Motor neuron (in vitro differentiated cells): ENCODE measurements at regions not wholly inside any gene's neighbourhood (a gene's known extent, or its start where the extent isn't known, plus 50 kb on each side); places are given as distances from the start of the nearest gene placed in this dataset.
A peak's percentile ranks its signal among the peaks of the same experiment; 100 is the strongest.

Experiments used
- ATAC-seq, 8 experiments: fragments of 200-7000 bp; cut with Tn5 transposase; replicated peaks in 6 of 8; 2 replicates each; pipeline ENCODE4 v1.8.0; 2021; ENCODE audit warnings: mild to moderate bottlenecking in 8 of 8, moderate library complexity in 8 of 8
- H3K27ac ChIP-seq, 2 donors: fragments of 250-450 bp; sonication (Bioruptor Pico); 2 replicates each; pipeline ENCODE4 v1.9.0; 2021; ENCODE audit warnings: antibody characterized with exemption in 2 of 2, mild to moderate bottlenecking in 2 of 2, moderate library complexity in 1 of 2
- H3K4me1 ChIP-seq, 2 donors: fragments of 250-450 bp; sonication (Bioruptor Pico); replicated peaks in 1 of 2; 2 replicates each; pipeline ENCODE4 v1.6.1; 2021; ENCODE audit warnings: antibody characterized with exemption in 2 of 2, mild to moderate bottlenecking in 2 of 2, moderate library complexity in 1 of 2
- H3K4me3 ChIP-seq, 5 donors: fragments of 250-450 bp; sonication (Bioruptor Pico); 2 replicates each; pipeline ENCODE4 v1.9.0; 2021; ENCODE audit warnings: antibody characterized with exemption in 5 of 5, mild to moderate bottlenecking in 5 of 5, moderate library complexity in 4 of 5
- WGBS, 10 experiments: fragments of 450-650 bp; shearing (Covaris generic); methylation state at CpG; one replicate each; pipeline ENCODE4 v1.0.0; 2022; 5-methylcytosine and 5-hydroxymethylcytosine counted together
- in situ Hi-C, 9 experiments: fragments of 400-800 bp; cut with MboI; loops; one replicate each; pipeline ENCODE4 v1.15.0; 2021; ENCODE audit warnings: low sequenced_read_pairs in 9 of 9, low pct_unique_long_range_greater_than_20kb in 2 of 9; ENCODE audit not compliant: unreplicated experiment in 9 of 9

- ATAC-seq, result no peak
- WGBS, 10 experiments, result 0 to 100% (median 38%) methylated on average over 1 to 2 of the region's 2 CpGs; no CpG with 5 or more reads in 2 of the 10 experiments
- Histone ChIP-seq H3K4me3 (no peak overlapping the region), H3K4me1 (no peaks in the 10 kb centered on the region), H3K27ac (no peak overlapping the region)
- in situ Hi-C loops, result no loop called here
Measured at GRCh38 chr10:111887266-111887665, 296.3 kb downstream of the GPAM start.

- WGBS, 10 experiments, result 0 to 100% (median 51%) methylated on average over 1 to 3 of the region's 3 CpGs; no CpG with 5 or more reads in 1 of the 10 experiments
- Histone ChIP-seq H3K4me1 (no peaks in the 10 kb centered on the region), H3K27ac (no peak overlapping the region), H3K4me3 (no peak overlapping the region)
- in situ Hi-C loops, result no loop called here
- no peak for ATAC-seq
Measured at GRCh38 chr10:111890046-111890445, 293.5 kb downstream of the GPAM start.

DNA sequence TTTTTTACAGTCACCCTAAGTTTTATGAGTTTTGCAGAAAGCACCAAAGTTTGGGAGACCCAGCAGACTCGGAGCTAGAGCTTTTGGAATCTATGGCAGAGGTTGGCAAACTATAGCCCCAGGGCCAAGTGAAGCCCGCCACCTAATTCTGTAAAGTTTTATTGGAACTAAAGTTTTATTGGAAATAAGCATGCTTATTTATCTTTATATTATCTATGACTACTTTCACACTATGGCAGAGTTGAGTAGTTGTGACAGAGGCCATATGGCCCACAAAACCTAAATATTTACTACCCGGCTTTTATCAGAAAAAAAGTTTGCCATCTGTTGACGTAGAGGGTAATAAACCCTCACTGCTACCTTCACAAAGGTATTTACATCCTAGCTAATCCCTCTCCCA lies 267.6 kb downstream of the GPAM start:
- Histone ChIP-seq H3K4me1 (no peaks in the 10 kb centered on the region), H3K27ac (no peak overlapping the region), H3K4me3 (no peak overlapping the region)
- in situ Hi-C loops, result no loop called here
- 3 to 100% (median 76%) methylated on average over 1 to 4 of the region's 4 CpGs for WGBS, 10 experiments
- ATAC-seq, result no peak

GRCh38 chr10:111921821-111922220 lies 261.7 kb downstream of the GPAM start:
- Histone ChIP-seq H3K27ac (no peak overlapping the region), H3K4me3 (no peak overlapping the region), H3K4me1 (peaks cover 2 to 6% of the 10 kb centered on the region in 2 donors)
- 44 to 100% (median 83%) methylated on average over 1 to 2 of the region's 2 CpGs; no CpG with 5 or more reads in 2 of the 10 experiments for WGBS, 10 experiments
- in situ Hi-C loops, result no loop called here
- no peak for ATAC-seq

- no peak for ATAC-seq
- peaks cover 2 to 6% of the 10 kb centered on the region in 2 donors for H3K4me1 ChIP-seq
- 0 to 100% (median 61%) methylated on average over 1 of the region's 1 CpG for WGBS, 10 experiments
- no peak overlapping the region for H3K27ac ChIP-seq
- H3K4me3 ChIP-seq, result no peak overlapping the region
- in situ Hi-C loops, result no loop called here
Measured at GRCh38 chr10:111923032-111923431, 260.5 kb downstream of the GPAM start.

GRCh38 chr10:111926286-111926685 lies 257.3 kb downstream of the GPAM start:
- Histone ChIP-seq H3K4me1 (peaks cover 2 to 6% of the 10 kb centered on the region in 2 donors), H3K27ac (no peak overlapping the region), H3K4me3 (no peak overlapping the region)
- 23 to 100% (median 64%) methylated on average over 2 to 6 of the region's 6 CpGs; no CpG with 5 or more reads in 1 of the 10 experiments for WGBS, 10 experiments
- in situ Hi-C loops, result no loop called here
- ATAC-seq, result no peak

DNA sequence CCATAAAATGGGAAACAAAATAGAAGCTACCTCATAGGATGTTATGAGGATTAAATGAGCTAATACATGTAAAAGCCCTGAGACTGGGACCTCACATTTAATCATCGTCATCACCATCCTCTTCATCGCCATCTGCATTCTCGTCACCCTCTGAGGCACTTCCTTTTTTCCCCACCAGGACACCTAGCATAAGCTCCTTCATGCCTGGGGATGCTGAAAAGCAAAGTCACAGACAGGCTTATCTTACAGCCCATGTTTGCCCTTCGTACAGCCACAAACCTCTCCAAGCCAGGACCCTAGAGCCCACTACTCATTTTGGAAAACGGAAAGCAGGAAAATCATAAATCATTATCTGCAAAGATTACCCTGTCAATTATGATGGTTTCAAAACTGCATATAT lies 249.6 kb downstream of the GPAM start:
- ATAC-seq, result no peak
- 17 to 100% (median 81%) methylated on average over 1 to 5 of the region's 5 CpGs; no CpG with 5 or more reads in 2 of the 10 experiments for WGBS, 10 experiments

GRCh38 chr10:111934931-111935330 lies 248.6 kb downstream of the GPAM start:
- in situ Hi-C loops, result no loop called here
- H3K4me1 ChIP-seq, result no peaks in the 10 kb centered on the region
- no peak for ATAC-seq
- no peak overlapping the region for H3K27ac ChIP-seq
- WGBS, 10 experiments, result 0 to 80% (median 39%) methylated on average over 1 of the region's 1 CpG; no CpG with 5 or more reads in 2 of the 10 experiments
- H3K4me3 ChIP-seq, result no peak overlapping the region

More for the DNA sequence above, 249.6 kb downstream of the GPAM start:
- Histone ChIP-seq H3K4me3 (no peak overlapping the region), H3K4me1 (no peaks in the 10 kb centered on the region), H3K27ac (no peak overlapping the region)
- in situ Hi-C loops, result no loop called here

DNA sequence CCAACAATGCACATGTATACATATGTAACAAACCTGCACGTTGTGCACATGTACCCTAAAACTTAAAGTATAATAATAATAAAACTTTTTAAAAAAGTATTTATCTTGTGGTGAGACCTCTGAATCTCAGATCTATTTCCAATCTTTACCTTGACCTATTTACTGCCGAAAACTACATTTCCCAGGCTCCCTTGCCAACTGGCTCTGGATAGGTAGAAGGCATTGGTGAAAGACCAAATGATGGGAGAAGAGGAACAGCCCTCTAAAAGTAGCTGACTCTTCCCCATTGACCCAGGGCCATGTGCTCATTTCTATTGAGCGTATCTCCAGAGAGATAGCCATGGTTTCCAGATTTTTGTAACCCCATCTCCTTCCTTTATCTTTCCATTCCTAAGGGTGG lies 247.4 kb downstream of the GPAM start:
- Histone ChIP-seq H3K27ac (no peak overlapping the region), H3K4me1 (no peaks in the 10 kb centered on the region), H3K4me3 (no peak overlapping the region)
- 11 to 100% (median 90%) methylated on average over 1 to 3 of the region's 3 CpGs; no CpG with 5 or more reads in 2 of the 10 experiments for WGBS, 10 experiments
- ATAC-seq, result no peak
- in situ Hi-C loops, result no loop called here

- no peak overlapping the region for H3K27ac ChIP-seq
- no peak overlapping the region for H3K4me3 ChIP-seq
- in situ Hi-C loops, result no loop called here
- no peaks in the 10 kb centered on the region for H3K4me1 ChIP-seq
- peak in 1 of 8 experiments; percentile 42 for ATAC-seq
- WGBS, 10 experiments, result 50 to 96% (median 80%) methylated on average over 1 to 3 of the region's 6 CpGs; no CpG with 5 or more reads in 7 of the 10 experiments
Measured at GRCh38 chr10:111944331-111944730, 239.2 kb downstream of the GPAM start.

DNA sequence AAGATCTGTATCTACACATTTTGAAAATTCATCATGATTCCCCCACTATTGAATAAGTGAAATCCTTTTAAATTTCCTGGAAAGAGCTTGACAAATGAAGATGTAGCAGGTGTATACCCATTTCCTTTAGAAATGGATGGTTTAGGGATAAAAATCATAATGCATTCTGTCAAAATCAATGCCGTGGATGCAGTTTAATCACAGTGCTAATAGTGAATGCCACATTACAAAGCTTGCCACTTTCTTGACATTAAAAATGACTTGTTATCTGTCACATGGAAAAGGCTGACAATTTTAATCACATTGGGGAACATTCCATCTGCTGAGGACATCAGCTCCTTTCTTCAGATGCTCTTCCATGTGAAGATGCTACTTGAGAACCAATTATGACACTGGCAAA lies 229.6 kb downstream of the GPAM start:
- no peak overlapping the region for H3K27ac ChIP-seq
- ATAC-seq, result no peak
- no peak overlapping the region for H3K4me3 ChIP-seq
- in situ Hi-C loops, result no loop called here
- 0 to 71% (median 54%) methylated on average over 1 of the region's 1 CpG; no CpG with 5 or more reads in 4 of the 10 experiments for WGBS, 10 experiments
- H3K4me1 ChIP-seq, result peaks cover 0 to 4% of the 10 kb centered on the region in 2 donors

- WGBS, 10 experiments, result 0 to 90% (median 71%) methylated on average over 2 to 4 of the region's 4 CpGs
- Histone ChIP-seq H3K4me3 (no peak overlapping the region), H3K4me1 (peaks cover 0 to 4% of the 10 kb centered on the region in 2 donors), H3K27ac (no peak overlapping the region)
- in situ Hi-C loops, result no loop called here
- no peak for ATAC-seq
Measured at GRCh38 chr10:111954386-111954785, 229.2 kb downstream of the GPAM start.

DNA sequence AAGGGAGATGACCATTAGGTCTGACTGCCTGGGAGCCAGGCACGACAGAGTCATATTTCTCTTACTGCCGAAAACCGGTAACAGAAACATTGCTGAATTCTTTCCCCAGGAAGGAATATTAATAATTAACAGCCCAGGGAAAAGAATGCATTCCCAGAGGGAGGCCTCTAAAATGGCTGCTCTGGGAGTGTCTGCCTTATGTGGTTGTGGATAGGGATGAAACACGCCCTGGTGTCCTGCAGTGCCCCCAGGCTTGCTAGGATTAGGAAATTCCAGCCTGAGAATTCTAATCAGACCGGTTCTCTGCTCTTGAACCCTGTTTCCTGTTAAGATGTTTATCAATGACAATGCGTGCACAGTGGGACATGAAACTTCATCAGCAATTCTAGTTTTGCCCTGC lies 226.7 kb downstream of the GPAM start:
- Histone ChIP-seq H3K27ac (no peak overlapping the region), H3K4me1 (peaks cover 0 to 4% of the 10 kb centered on the region in 2 donors), H3K4me3 (no peak overlapping the region)
- in situ Hi-C loops, result no loop called here
- no peak for ATAC-seq
- WGBS, 10 experiments, result 17 to 93% (median 80%) methylated on average over 1 to 6 of the region's 6 CpGs; no CpG with 5 or more reads in 1 of the 10 experiments

DNA sequence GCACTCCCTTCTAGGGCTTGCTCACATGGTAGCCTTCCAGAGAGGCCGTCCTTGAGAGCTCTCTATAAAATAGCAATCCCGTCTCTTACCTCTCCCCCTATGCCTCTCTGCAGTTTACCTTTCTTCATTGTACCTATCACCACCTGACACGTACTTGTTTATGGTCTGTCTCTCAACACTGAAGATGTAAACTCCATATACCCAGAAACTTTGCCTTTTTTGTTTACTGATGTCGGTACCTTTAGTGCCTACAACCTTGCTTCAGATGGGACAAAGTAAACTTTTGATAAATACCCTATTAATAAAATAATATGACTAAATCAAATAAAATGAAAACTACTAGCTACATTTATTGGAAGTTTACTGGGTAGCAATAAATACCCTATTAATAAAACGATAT lies 220.6 kb downstream of the GPAM start:
- H3K27ac ChIP-seq, result no peak overlapping the region
- ATAC-seq, result no peak
- in situ Hi-C loops, result no loop called here
- H3K4me1 ChIP-seq, result no peaks in the 10 kb centered on the region
- WGBS, 10 experiments, result 19 to 100% (median 80%) methylated on average over 1 to 5 of the region's 5 CpGs; no CpG with 5 or more reads in 1 of the 10 experiments
- H3K4me3 ChIP-seq, result no peak overlapping the region
